Activated T-cell treated with anti-CD3 and anti-CD28 coated beads, Interleukin-2, amount 50 U/mL, for 1 hour (primary cell): ENCODE measurements at regions not wholly inside any gene's neighbourhood (a gene's known extent, or its start where the extent isn't known, plus 50 kb on each side); places are given as distances from the start of the nearest gene placed in this dataset.

Source experiments
- DNase-seq: peaks from one replicate; pipeline ENCODE4 v3.0.0-alpha.2; 2020

- DNase-seq = no peak
Measured at GRCh38 chr12:25058012-25058411, 109.1 kb upstream of the BCAT1 start.

- DNase-seq = no peak
Measured at GRCh38 chr12:25056486-25057130, 107.7 kb upstream of the BCAT1 start.

GRCh38 chr12:25056011-25056410 lies 107.1 kb upstream of the BCAT1 start:
- no peak for DNase-seq

- DNase-seq = peak; percentile 48
Measured at GRCh38 chr12:25054783-25055144, 105.9 kb upstream of the BCAT1 start.

- no peak for DNase-seq
Measured at GRCh38 chr12:25054076-25054782, 105.3 kb upstream of the BCAT1 start.

- no peak for DNase-seq
Measured at GRCh38 chr12:25052914-25053211, 104.0 kb upstream of the BCAT1 start.

- peak; percentile 80 for DNase-seq
Measured at GRCh38 chr12:25052196-25052913, 103.5 kb upstream of the BCAT1 start.

GRCh38 chr12:25051656-25052195 lies 102.8 kb upstream of the BCAT1 start:
- DNase-seq = peak; percentile 45

GRCh38 chr12:25051171-25051570 lies 102.3 kb upstream of the BCAT1 start:
- no peak for DNase-seq

- DNase-seq = no peak
Measured at GRCh38 chr12:25045869-25046268, 97.0 kb upstream of the BCAT1 start.

GRCh38 chr12:25041006-25041741 lies 92.3 kb upstream of the BCAT1 start:
- no peak for DNase-seq

- no peak for DNase-seq
Measured at GRCh38 chr12:25040593-25040992, 91.7 kb upstream of the BCAT1 start.

- DNase-seq = no peak
Measured at GRCh38 chr12:25034676-25035075, 85.8 kb upstream of the BCAT1 start.

GRCh38 chr12:25025951-25026490 lies 77.1 kb upstream of the BCAT1 start:
- no peak for DNase-seq

GRCh38 chr12:25025260-25025659 lies 76.4 kb upstream of the BCAT1 start:
- DNase-seq = no peak

GRCh38 chr12:25023808-25024207 lies 74.9 kb upstream of the BCAT1 start:
- DNase-seq = no peak

- DNase-seq = no peak
Measured at GRCh38 chr12:25020621-25021243, 71.8 kb upstream of the BCAT1 start.

GRCh38 chr12:25018146-25018545 lies 69.2 kb upstream of the BCAT1 start:
- no peak for DNase-seq

GRCh38 chr12:25017336-25017735 lies 68.4 kb upstream of the BCAT1 start:
- no peak for DNase-seq

- DNase-seq = no peak
Measured at GRCh38 chr12:25014961-25015360, 66.1 kb upstream of the BCAT1 start.

- no peak for DNase-seq
Measured at GRCh38 chr12:25013061-25013460, 64.2 kb upstream of the BCAT1 start.

- no peak for DNase-seq
Measured at GRCh38 chr12:25009496-25010092, 60.7 kb upstream of the BCAT1 start.
